ENCODE measurements at regions not wholly inside any gene's neighbourhood (a gene's known extent, or its start where the extent isn't known, plus 50 kb on each side); places are given as distances from the start of the nearest gene placed in this dataset.
"Not testable (repeated sequence)": the region's sequence is repeated elsewhere in the genome, so short reads cannot be mapped to it uniquely, and the experiment has no call there.

DNA sequence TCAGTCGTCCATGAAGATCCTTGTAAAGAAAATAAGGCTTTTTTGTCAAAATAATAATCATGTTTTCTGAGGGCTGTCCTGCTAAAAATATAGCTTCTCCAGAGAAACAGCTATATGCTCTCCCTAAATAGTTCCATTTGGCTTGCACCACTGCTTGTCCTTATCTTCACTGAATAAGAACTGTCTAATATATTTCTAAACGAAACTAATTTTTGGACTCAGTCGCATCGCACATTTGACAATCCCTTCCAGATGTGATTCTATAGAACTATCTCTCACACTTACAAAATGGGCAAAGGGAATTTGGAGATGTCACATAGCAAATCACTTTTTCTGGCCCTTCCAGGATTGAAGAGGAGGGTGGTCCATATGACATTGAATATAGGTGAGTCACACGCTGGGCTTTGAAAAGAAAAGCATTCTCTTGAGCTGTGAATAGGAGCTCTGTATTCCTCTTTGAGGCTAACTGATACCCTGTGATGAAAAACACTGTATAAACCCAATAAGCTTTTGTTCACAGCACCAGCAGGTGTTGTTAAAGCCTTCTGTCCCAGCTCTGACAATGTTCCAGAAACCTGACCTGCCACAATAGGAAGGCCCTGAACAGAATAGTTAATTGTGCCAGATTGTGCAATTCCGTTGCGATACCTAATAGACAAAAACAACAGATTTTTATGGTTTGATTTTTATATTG is 1144.2 kb downstream of the ROBO2 start:
- ATAC-seq = no peak
- Mint-ChIP-seq H3K27ac (no peak overlapping the region), H3K9me3 (peaks cover 14 to 15% of the 10 kb centered on the region in 2 donors), H3K36me3 (no peaks in the 10 kb centered on the region)
- no peak for DNase-seq (ENCODE audit: low spot score in 2 of 2)

DNA sequence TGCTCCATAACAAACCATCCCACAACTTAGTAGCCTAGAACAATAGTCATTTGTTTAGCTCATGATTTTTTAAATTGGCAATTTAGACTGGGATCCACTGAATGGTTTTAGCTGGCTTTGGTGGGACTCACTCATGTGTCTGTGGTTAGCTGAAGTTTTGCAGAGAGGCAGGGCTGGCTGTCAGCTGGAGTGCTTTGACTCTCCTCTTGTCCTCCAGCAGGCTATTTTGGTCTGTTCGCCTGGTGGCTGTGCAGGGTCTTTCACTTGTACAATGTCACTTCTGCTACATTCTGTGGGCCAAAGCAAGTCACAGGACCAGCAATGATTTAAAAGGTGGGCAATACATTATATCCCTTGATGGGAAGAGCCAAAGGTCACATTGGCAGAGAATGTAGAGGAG is 1146.5 kb downstream of the ROBO2 start:
- DNase-seq (ENCODE audit: low spot score in 2 of 2) (no peak), ATAC-seq (no peak)
- peaks cover 14 to 21% of the 10 kb centered on the region in 2 donors for H3K9me3 Mint-ChIP-seq
- H3K36me3 Mint-ChIP-seq = no peaks in the 10 kb centered on the region
- H3K27ac Mint-ChIP-seq = no peak overlapping the region

GRCh38 chr3:78201091-78201490 is 1161.2 kb downstream of the ROBO2 start:
- DNase-seq (ENCODE audit: low spot score in 2 of 2) = no peak
- Mint-ChIP-seq H3K27ac (no peak overlapping the region), H3K9me3 (peaks cover 2 to 6% of the 10 kb centered on the region in 2 donors), H3K36me3 (peaks cover 0 to 3% of the 10 kb centered on the region in 2 donors)
- ATAC-seq = no peak

DNA sequence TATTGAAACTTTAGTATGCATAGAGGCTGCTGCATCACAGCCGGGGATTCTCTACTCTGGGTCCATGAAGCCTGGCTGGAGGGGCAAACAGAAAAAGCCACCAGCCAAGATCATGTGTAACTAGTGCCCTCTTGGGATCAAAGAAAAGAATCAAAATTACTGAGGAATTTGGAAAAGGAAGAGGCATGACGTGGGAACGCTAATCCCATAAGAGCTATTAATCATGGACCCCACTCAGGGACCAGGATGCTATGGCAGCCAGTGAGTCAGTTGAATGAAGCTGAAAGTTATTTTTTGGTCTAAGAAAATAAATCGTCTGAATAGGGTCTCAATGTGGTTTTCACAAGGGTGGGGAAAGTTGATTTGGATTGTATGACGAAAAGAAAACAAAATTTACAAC is 1165.1 kb downstream of the ROBO2 start:
- ATAC-seq = no peak
- Mint-ChIP-seq H3K36me3 (no peaks in the 10 kb centered on the region), H3K9me3 (peaks cover 6 to 11% of the 10 kb centered on the region in 2 donors), H3K27ac (no peak overlapping the region)
- DNase-seq (ENCODE audit: low spot score in 2 of 2) = no peak

GRCh38 chr3:78221300-78221699 is 1181.4 kb downstream of the ROBO2 start:
- peaks cover 25 to 27% of the 10 kb centered on the region in 2 donors for H3K9me3 Mint-ChIP-seq
- ATAC-seq = no peak

DNA sequence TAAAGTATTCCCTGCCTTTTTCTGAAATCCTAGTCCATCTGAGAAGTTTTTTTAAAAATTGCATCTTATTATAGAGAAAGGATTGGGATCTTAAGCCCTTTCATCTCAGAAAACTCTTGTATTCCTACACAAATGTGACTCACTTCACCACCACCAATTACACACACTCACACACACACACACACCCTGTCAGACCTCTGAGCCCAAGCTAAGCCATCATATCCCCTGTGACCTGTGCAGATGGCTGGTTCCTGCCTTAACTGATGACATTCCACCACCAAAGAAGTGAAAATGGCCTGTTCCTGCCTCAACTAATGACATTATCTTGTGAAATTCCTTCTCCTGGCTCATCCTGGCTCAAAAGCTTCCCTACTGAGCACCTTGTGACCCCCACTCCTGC is 1181.9 kb downstream of the ROBO2 start:
- H3K9me3 Mint-ChIP-seq = peaks cover 25 to 27% of the 10 kb centered on the region in 2 donors
- DNase-seq (ENCODE audit: low spot score in 2 of 2) = no peak
- no peak for ATAC-seq
- no peak overlapping the region for H3K27ac Mint-ChIP-seq
- no peaks in the 10 kb centered on the region for H3K36me3 Mint-ChIP-seq

More at GRCh38 chr3:78221300-78221699, 1181.4 kb downstream of the ROBO2 start:
- Mint-ChIP-seq H3K36me3 (no peaks in the 10 kb centered on the region), H3K27ac (no peak overlapping the region)
- no peak for DNase-seq (ENCODE audit: low spot score in 2 of 2)

- no peak for ATAC-seq
- peaks cover 14 to 24% of the 10 kb centered on the region in 2 donors for H3K9me3 Mint-ChIP-seq
- H3K36me3 Mint-ChIP-seq = peaks cover 0 to 5% of the 10 kb centered on the region in 2 donors
- H3K27ac Mint-ChIP-seq = no peak overlapping the region
- DNase-seq (ENCODE audit: low spot score in 2 of 2) = no peak
Observed at GRCh38 chr3:78235841-78236240, 1195.9 kb downstream of the ROBO2 start.

GRCh38 chr3:78238811-78239210 is 1198.9 kb downstream of the ROBO2 start:
- H3K36me3 Mint-ChIP-seq = peaks cover 0 to 5% of the 10 kb centered on the region in 2 donors
- H3K27ac Mint-ChIP-seq = no peak overlapping the region
- H3K9me3 Mint-ChIP-seq = peaks cover 25 to 30% of the 10 kb centered on the region in 2 donors
- ATAC-seq (no peak), DNase-seq (ENCODE audit: low spot score in 2 of 2) (no peak)

DNA sequence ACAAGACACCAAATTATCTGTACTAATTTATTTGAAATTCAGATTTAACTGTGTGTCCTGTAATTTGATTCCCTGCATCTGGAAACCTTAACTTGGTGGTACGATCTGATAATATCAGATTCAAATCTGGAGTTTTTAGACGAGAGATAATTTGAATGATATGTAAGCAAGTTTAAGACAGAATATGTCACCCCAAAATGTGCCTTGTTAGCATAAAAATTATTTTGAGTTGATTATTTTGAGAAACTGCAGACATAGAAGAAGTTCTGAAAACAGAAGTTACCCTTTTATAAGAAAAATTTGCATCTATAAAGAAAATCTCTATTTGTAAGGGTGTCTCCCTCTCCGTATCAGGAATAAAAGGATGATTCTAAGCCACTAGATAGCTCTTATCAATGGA is 1202.8 kb downstream of the ROBO2 start:
- Mint-ChIP-seq H3K9me3 (peaks cover 36 to 41% of the 10 kb centered on the region in 2 donors), H3K27ac (no peak overlapping the region), H3K36me3 (peaks cover 0 to 19% of the 10 kb centered on the region in 2 donors)
- ATAC-seq (no peak), DNase-seq (ENCODE audit: low spot score in 2 of 2) (no peak)

DNA sequence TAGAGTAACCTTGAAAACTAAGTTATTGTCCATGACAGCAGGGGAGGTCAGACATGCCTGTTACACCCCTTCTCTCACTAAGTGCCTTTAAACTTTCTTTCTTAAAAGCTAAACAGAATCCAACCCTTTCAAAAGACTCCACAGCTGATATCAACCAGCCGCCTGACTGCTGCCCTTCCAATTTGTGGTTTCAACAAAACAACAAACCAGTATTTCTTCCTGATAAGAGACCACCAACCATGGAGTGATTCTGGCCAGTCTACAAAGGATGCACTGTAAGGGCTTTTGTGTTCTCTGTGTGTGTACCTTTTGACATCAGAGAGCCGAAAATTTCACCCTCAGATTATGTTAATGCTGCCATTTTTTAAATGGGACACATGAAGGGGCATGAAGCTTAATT is 1204.2 kb downstream of the ROBO2 start:
- H3K36me3 Mint-ChIP-seq = peaks cover 0 to 15% of the 10 kb centered on the region in 2 donors
- DNase-seq (ENCODE audit: low spot score in 2 of 2) (no peak), ATAC-seq (no peak)
- H3K27ac Mint-ChIP-seq = no peak overlapping the region
- peaks cover 33 to 38% of the 10 kb centered on the region in 2 donors for H3K9me3 Mint-ChIP-seq

GRCh38 chr3:78249294-78249693 is 1209.4 kb downstream of the ROBO2 start:
- DNase-seq (ENCODE audit: low spot score in 2 of 2) (no peak), ATAC-seq (no peak)
- peaks cover 0 to 18% of the 10 kb centered on the region in 2 donors for H3K36me3 Mint-ChIP-seq
- no peak overlapping the region for H3K27ac Mint-ChIP-seq
- H3K9me3 Mint-ChIP-seq = peaks cover 15 to 22% of the 10 kb centered on the region in 2 donors

DNA sequence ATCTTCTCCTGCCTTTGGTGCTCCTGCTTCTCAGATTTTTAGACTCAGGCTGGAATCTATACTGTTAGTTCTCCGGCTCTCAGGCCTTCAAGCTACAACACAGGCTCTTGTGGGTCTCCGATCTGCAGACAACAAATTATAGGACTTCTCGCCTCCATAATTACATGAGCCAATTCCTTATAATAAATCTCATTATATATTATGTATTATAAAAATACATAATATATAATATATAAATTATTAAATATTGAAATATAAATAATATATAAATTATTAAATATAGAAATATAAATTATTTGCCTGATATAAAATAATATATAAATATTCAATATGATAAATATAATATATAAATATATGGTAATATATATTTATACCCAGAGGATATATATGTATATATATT is 1214.0 kb downstream of the ROBO2 start:
- Mint-ChIP-seq H3K27ac (no peak overlapping the region), H3K36me3 (peaks cover 0 to 4% of the 10 kb centered on the region in 2 donors), H3K9me3 (peaks cover 7 to 11% of the 10 kb centered on the region in 2 donors)
- DNase-seq (ENCODE audit: low spot score in 2 of 2) (no peak), ATAC-seq (no peak)

DNA sequence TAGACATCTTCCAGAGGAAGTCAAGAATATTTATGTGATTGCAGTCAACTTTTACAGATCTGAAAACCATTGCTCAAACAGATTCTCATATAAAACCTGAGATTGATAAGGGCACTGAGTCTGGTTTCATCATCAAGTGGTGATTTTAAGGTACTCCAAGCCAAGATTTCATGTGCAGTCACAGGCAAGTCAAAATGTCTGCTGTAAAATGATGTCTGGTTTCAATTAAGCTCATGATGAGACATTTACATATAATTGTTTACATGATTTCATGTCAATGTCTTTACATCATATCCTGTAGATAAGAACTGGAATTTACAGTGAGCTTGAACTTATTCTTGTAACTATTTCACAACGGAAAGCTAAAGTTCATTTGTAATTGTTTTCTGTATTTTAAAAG is 1215.5 kb downstream of the ROBO2 start:
- H3K9me3 Mint-ChIP-seq = peaks cover 13 to 17% of the 10 kb centered on the region in 2 donors
- no peak overlapping the region for H3K27ac Mint-ChIP-seq
- ATAC-seq (no peak), DNase-seq (ENCODE audit: low spot score in 2 of 2) (no peak)
- peaks cover 0 to 4% of the 10 kb centered on the region in 2 donors for H3K36me3 Mint-ChIP-seq

DNA sequence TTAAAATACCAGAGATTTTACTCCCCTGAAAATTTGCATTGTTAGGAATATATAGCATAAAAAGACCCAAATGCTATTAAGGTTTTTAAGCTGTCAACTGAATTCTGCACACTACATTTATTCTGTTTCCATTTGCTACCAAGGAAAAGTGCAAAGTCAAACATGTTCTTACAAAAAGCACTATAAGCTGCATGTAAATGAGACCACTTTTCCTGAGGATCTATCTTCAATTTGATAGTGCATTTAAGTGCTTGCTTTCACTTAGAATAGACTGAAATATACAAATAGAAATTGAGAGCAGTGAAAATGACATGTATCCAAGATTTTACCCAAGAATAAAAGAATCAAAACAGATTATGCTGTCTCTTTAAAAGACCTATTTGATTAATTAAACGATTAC is 1216.2 kb downstream of the ROBO2 start:
- H3K36me3 Mint-ChIP-seq = peaks cover 0 to under 1% of the 10 kb centered on the region in 2 donors
- H3K9me3 Mint-ChIP-seq = peaks cover 14 to 15% of the 10 kb centered on the region in 2 donors
- no peak for ATAC-seq
- H3K27ac Mint-ChIP-seq = no peak overlapping the region
- DNase-seq (ENCODE audit: low spot score in 2 of 2) = no peak

- DNase-seq (ENCODE audit: low spot score in 2 of 2) (no peak), ATAC-seq (no peak)
- H3K9me3 Mint-ChIP-seq = peaks cover 20 to 22% of the 10 kb centered on the region in 2 donors
- H3K27ac Mint-ChIP-seq = no peak overlapping the region
- H3K36me3 Mint-ChIP-seq = no peaks in the 10 kb centered on the region
Observed at GRCh38 chr3:78257951-78258530, 1218.1 kb downstream of the ROBO2 start.

GRCh38 chr3:78258798-78259197 is 1218.9 kb downstream of the ROBO2 start:
- no peaks in the 10 kb centered on the region for H3K36me3 Mint-ChIP-seq
- no peak overlapping the region for H3K27ac Mint-ChIP-seq
- ATAC-seq (no peak), DNase-seq (ENCODE audit: low spot score in 2 of 2) (no peak)
- H3K9me3 Mint-ChIP-seq = peaks cover 20 to 22% of the 10 kb centered on the region in 2 donors

GRCh38 chr3:78260388-78260787 is 1220.5 kb downstream of the ROBO2 start:
- ATAC-seq = no peak
- no peak for DNase-seq (ENCODE audit: low spot score in 2 of 2)
- Mint-ChIP-seq H3K9me3 (peaks cover 26 to 28% of the 10 kb centered on the region in 2 donors), H3K36me3 (no peaks in the 10 kb centered on the region), H3K27ac (no peak overlapping the region)

- Mint-ChIP-seq H3K36me3 (peaks cover 0 to 21% of the 10 kb centered on the region in 2 donors), H3K9me3 (peaks cover 27 to 30% of the 10 kb centered on the region in 2 donors)
- not testable (repeated sequence) for H3K27ac Mint-ChIP-seq; DNase-seq (ENCODE audit: low spot score in 2 of 2); ATAC-seq
Observed at GRCh38 chr3:78266550-78266949, 1226.7 kb downstream of the ROBO2 start.
